ENCODE measurements at regions not wholly inside any gene's neighbourhood (a gene's known extent, or its start where the extent isn't known, plus 50 kb on each side); places are given as distances from the start of the nearest gene placed in this dataset.

GRCh38 chr10:130230036-130230435 lies 93.8 kb downstream of the GLRX3 start:
- WGBS, 3 donors: 86 to 88% (median 87%) methylated on average over 5 of the region's 5 CpGs
- H3K27me3 ChIP-seq: no peaks in the 10 kb centered on the region
- H3K4me1 ChIP-seq (ENCODE audit: insufficient read depth): no peaks in the 10 kb centered on the region
- no peak overlapping the region for H3K27ac ChIP-seq
- H3K9me3 ChIP-seq: peaks cover 0 to 2% of the 10 kb centered on the region in 2 donors
- no peak for DNase-seq
- no peak for TF ChIP-seq EP300 (IDR thresholded peaks at IDR 0.05)
- TF ChIP-seq POLR2A (IDR thresholded peaks at IDR 0.05): no peak
- TF ChIP-seq CTCF (IDR thresholded peaks at IDR 0.05): no peak
- intact Hi-C loops (cut with DNase I): no loop called here
- no peaks in the 10 kb centered on the region for H3K36me3 ChIP-seq
- H3K4me3 ChIP-seq: no peak overlapping the region

GRCh38 chr10:130230611-130231010 lies 94.4 kb downstream of the GLRX3 start:
- Histone ChIP-seq H3K9me3 (peaks cover 0 to 2% of the 10 kb centered on the region in 2 donors), H3K36me3 (no peaks in the 10 kb centered on the region), H3K27me3 (no peaks in the 10 kb centered on the region), H3K4me3 (no peak overlapping the region), H3K27ac (no peak overlapping the region), H3K4me1 (ENCODE audit: insufficient read depth) (no peaks in the 10 kb centered on the region)
- intact Hi-C loops (cut with DNase I): no loop called here
- WGBS, 3 donors: 74 to 88% (median 79%) methylated on average over 6 of the region's 6 CpGs
- no peak for DNase-seq
- TF ChIP-seq EP300 (IDR thresholded peaks at IDR 0.05) (no peak), POLR2A (IDR thresholded peaks at IDR 0.05) (no peak), CTCF (IDR thresholded peaks at IDR 0.05) (no peak)

GRCh38 chr10:130231251-130231741 lies 95.1 kb downstream of the GLRX3 start:
- Histone ChIP-seq H3K4me1 (ENCODE audit: insufficient read depth) (no peaks in the 10 kb centered on the region), H3K36me3 (no peaks in the 10 kb centered on the region), H3K27me3 (no peaks in the 10 kb centered on the region), H3K27ac (no peak overlapping the region), H3K9me3 (peaks cover 0 to 2% of the 10 kb centered on the region in 2 donors), H3K4me3 (no peak overlapping the region)
- intact Hi-C loops (cut with DNase I): no loop called here
- DNase-seq: no peak
- 84 to 87% (median 86%) methylated on average over 15 of the region's 15 CpGs for WGBS, 3 donors
- no peak for TF ChIP-seq POLR2A (IDR thresholded peaks at IDR 0.05)
- no peak for TF ChIP-seq CTCF (IDR thresholded peaks at IDR 0.05)
- no peak for TF ChIP-seq EP300 (IDR thresholded peaks at IDR 0.05)

- Histone ChIP-seq H3K27me3 (no peaks in the 10 kb centered on the region), H3K4me1 (ENCODE audit: insufficient read depth) (no peaks in the 10 kb centered on the region), H3K4me3 (no peak overlapping the region), H3K36me3 (no peaks in the 10 kb centered on the region), H3K9me3 (peaks cover 0 to 2% of the 10 kb centered on the region in 2 donors), H3K27ac (no peak overlapping the region)
- TF ChIP-seq EP300 (IDR thresholded peaks at IDR 0.05): no peak
- TF ChIP-seq POLR2A (IDR thresholded peaks at IDR 0.05): no peak
- no peak for TF ChIP-seq CTCF (IDR thresholded peaks at IDR 0.05)
- intact Hi-C loops (cut with DNase I): no loop called here
- WGBS, 3 donors: 77 to 83% (median 78%) methylated on average over 28 of the region's 28 CpGs
- DNase-seq: no peak
These were observed 96.2 kb downstream of the GLRX3 start for GRCh38 chr10:130232166-130233034.

All from ovary (tissue), 7 donors.